OCI-M2 (cell line): ENCODE measurements at regions not wholly inside any gene's neighbourhood (a gene's known extent, or its start where the extent isn't known, plus 50 kb on each side); places are given as distances from the start of the nearest gene placed in this dataset.
"Not testable (repeated sequence)": the region's sequence is repeated elsewhere in the genome, so short reads cannot be mapped to it uniquely, and the experiment has no call there.

Source experiments
- DNase-seq: peaks from one replicate; lab custom pipeline; 2025; ENCODE audit not compliant: unreplicated experiment; lab: John Stamatoyannopoulos, UW

GRCh38 chr5:155114655-155115054, 101.1 kb downstream of the KIF4B start:
- DNase-seq = no peak

GRCh38 chr5:155116456-155117251, 103.1 kb downstream of the KIF4B start:
- no peak for DNase-seq

- DNase-seq = no peak
Measured at GRCh38 chr5:155125551-155126095, 112.1 kb downstream of the KIF4B start.

GRCh38 chr5:155126573-155126972, 113.0 kb downstream of the KIF4B start:
- no peak for DNase-seq

- no peak for DNase-seq
Measured at GRCh38 chr5:155127552-155127951, 114.0 kb downstream of the KIF4B start.

- DNase-seq = no peak
Measured at GRCh38 chr5:155128786-155129512, 115.4 kb downstream of the KIF4B start.

GRCh38 chr5:155129513-155129880, 115.9 kb downstream of the KIF4B start:
- DNase-seq = no peak

- DNase-seq = no peak
Measured at GRCh38 chr5:155134130-155134529, 120.6 kb downstream of the KIF4B start.

- DNase-seq = no peak
Measured at GRCh38 chr5:155136216-155136850, 122.8 kb downstream of the KIF4B start.

GRCh38 chr5:155137683-155138082, 124.1 kb downstream of the KIF4B start:
- DNase-seq = no peak

- no peak for DNase-seq
Measured at GRCh38 chr5:155140646-155141045, 127.1 kb downstream of the KIF4B start.

- no peak for DNase-seq
Measured at GRCh38 chr5:155144956-155145355, 131.4 kb downstream of the KIF4B start.

GRCh38 chr5:155147222-155147621, 133.7 kb downstream of the KIF4B start:
- DNase-seq = no peak

GRCh38 chr5:155148694-155149093, 135.1 kb downstream of the KIF4B start:
- no peak for DNase-seq

- DNase-seq = no peak
Measured at GRCh38 chr5:155150012-155150411, 136.5 kb downstream of the KIF4B start.

GRCh38 chr5:155154973-155155372, 141.4 kb downstream of the KIF4B start:
- no peak for DNase-seq

- DNase-seq = not testable (repeated sequence)
Measured at GRCh38 chr5:155163084-155163483, 149.5 kb downstream of the KIF4B start.

GRCh38 chr5:155167736-155168135, 154.2 kb downstream of the KIF4B start:
- DNase-seq = no peak

GRCh38 chr5:155181542-155181941, 168.0 kb downstream of the KIF4B start:
- no peak for DNase-seq

GRCh38 chr5:155189476-155189875, 175.9 kb downstream of the KIF4B start:
- no peak for DNase-seq

GRCh38 chr5:155189981-155190380, 176.4 kb downstream of the KIF4B start:
- no peak for DNase-seq

GRCh38 chr5:155193029-155193428, 179.5 kb downstream of the KIF4B start:
- DNase-seq = no peak
